ENCODE measurements at regions not wholly inside any gene's neighbourhood (a gene's known extent, or its start where the extent isn't known, plus 50 kb on each side); places are given as distances from the start of the nearest gene placed in this dataset.

GRCh38 chr2:53252115-53252514, 515.5 kb upstream of the CHAC2 start:
- peaks cover 10% of the 10 kb centered on the region for H3K9me3 Mint-ChIP-seq (ENCODE audit: unreplicated experiment)
- no peaks in the 10 kb centered on the region for H3K4me1 Mint-ChIP-seq (ENCODE audit: unreplicated experiment)
- TF ChIP-seq CTCF (IDR thresholded peaks at IDR 0.05), result no peak
- no peak overlapping the region for H3K27ac Mint-ChIP-seq (ENCODE audit: unreplicated experiment)
- no peak for DNase-seq (ENCODE audit: extremely low spot score, unreplicated experiment)
- H3K4me3 Mint-ChIP-seq (ENCODE audit: unreplicated experiment), result no peak overlapping the region
- H3K27me3 Mint-ChIP-seq (ENCODE audit: unreplicated experiment), result no peaks in the 10 kb centered on the region
- no peaks in the 10 kb centered on the region for H3K36me3 Mint-ChIP-seq (ENCODE audit: unreplicated experiment)

- Mint-ChIP-seq H3K4me1 (ENCODE audit: unreplicated experiment) (no peaks in the 10 kb centered on the region), H3K36me3 (ENCODE audit: unreplicated experiment) (no peaks in the 10 kb centered on the region), H3K4me3 (ENCODE audit: unreplicated experiment) (no peak overlapping the region), H3K9me3 (ENCODE audit: unreplicated experiment) (no peaks in the 10 kb centered on the region), H3K27ac (ENCODE audit: unreplicated experiment) (no peak overlapping the region), H3K27me3 (ENCODE audit: unreplicated experiment) (peaks cover 4% of the 10 kb centered on the region)
- no peak for TF ChIP-seq CTCF (IDR thresholded peaks at IDR 0.05)
- no peak for DNase-seq (ENCODE audit: extremely low spot score, unreplicated experiment)
These were observed 519.5 kb upstream of the CHAC2 start for GRCh38 chr2:53247956-53248735.

- H3K36me3 Mint-ChIP-seq (ENCODE audit: unreplicated experiment), result no peaks in the 10 kb centered on the region
- H3K4me1 Mint-ChIP-seq (ENCODE audit: unreplicated experiment), result no peaks in the 10 kb centered on the region
- H3K27me3 Mint-ChIP-seq (ENCODE audit: unreplicated experiment), result peaks cover 8% of the 10 kb centered on the region
- no peak for TF ChIP-seq CTCF (IDR thresholded peaks at IDR 0.05)
- no peak overlapping the region for H3K4me3 Mint-ChIP-seq (ENCODE audit: unreplicated experiment)
- H3K27ac Mint-ChIP-seq (ENCODE audit: unreplicated experiment), result no peak overlapping the region
- no peak for DNase-seq (ENCODE audit: extremely low spot score, unreplicated experiment)
- H3K9me3 Mint-ChIP-seq (ENCODE audit: unreplicated experiment), result no peaks in the 10 kb centered on the region
These were observed 524.2 kb upstream of the CHAC2 start for GRCh38 chr2:53243430-53243829.

- no peaks in the 10 kb centered on the region for H3K36me3 Mint-ChIP-seq (ENCODE audit: unreplicated experiment)
- H3K27ac Mint-ChIP-seq (ENCODE audit: unreplicated experiment), result no peak overlapping the region
- H3K4me3 Mint-ChIP-seq (ENCODE audit: unreplicated experiment), result no peak overlapping the region
- no peak for TF ChIP-seq CTCF (IDR thresholded peaks at IDR 0.05)
- H3K27me3 Mint-ChIP-seq (ENCODE audit: unreplicated experiment), result peaks cover 8% of the 10 kb centered on the region
- H3K9me3 Mint-ChIP-seq (ENCODE audit: unreplicated experiment), result no peaks in the 10 kb centered on the region
- DNase-seq (ENCODE audit: extremely low spot score, unreplicated experiment), result no peak
- no peaks in the 10 kb centered on the region for H3K4me1 Mint-ChIP-seq (ENCODE audit: unreplicated experiment)
These were observed 525.5 kb upstream of the CHAC2 start for GRCh38 chr2:53242090-53242489.

- no peaks in the 10 kb centered on the region for H3K9me3 Mint-ChIP-seq (ENCODE audit: unreplicated experiment)
- DNase-seq (ENCODE audit: extremely low spot score, unreplicated experiment), result no peak
- H3K36me3 Mint-ChIP-seq (ENCODE audit: unreplicated experiment), result no peaks in the 10 kb centered on the region
- no peaks in the 10 kb centered on the region for H3K4me1 Mint-ChIP-seq (ENCODE audit: unreplicated experiment)
- peaks cover 9% of the 10 kb centered on the region for H3K27me3 Mint-ChIP-seq (ENCODE audit: unreplicated experiment)
- no peak overlapping the region for H3K27ac Mint-ChIP-seq (ENCODE audit: unreplicated experiment)
- H3K4me3 Mint-ChIP-seq (ENCODE audit: unreplicated experiment), result no peak overlapping the region
- TF ChIP-seq CTCF (IDR thresholded peaks at IDR 0.05), result no peak
These were observed 531.6 kb upstream of the CHAC2 start for GRCh38 chr2:53235836-53236582.
